ENCODE measurements at regions not wholly inside any gene's neighbourhood (a gene's known extent, or its start where the extent isn't known, plus 50 kb on each side); places are given as distances from the start of the nearest gene placed in this dataset.
A peak's percentile ranks its signal among the peaks of the same experiment; 100 is the strongest.

DNA sequence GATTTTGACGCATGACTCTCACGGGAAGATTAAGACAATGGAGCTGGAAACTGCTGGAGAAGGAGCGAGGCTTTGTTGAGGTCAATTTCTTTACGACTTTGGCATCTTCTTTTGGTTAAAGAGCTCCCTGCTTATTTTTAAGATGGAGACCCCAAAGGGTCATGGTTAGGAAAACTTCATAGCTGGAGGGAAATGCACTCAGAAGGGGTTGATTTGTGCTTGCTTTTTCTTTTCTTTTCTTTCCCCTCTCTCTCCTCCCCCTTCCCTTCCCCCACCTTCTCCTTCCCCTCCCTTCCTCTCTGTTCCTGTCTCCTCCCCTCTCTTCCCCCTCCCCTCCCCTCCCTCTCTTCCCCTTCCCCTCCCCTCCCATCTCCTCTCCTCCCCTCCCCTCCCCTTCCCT, 79.0 kb downstream of the TNP1 start:
- Histone ChIP-seq H3K36me3 (replicated peaks in 1 of 2; ENCODE audit: control insufficient read depth in 1 of 2, insufficient read depth in 2 of 2, low read length in 2 of 2) (no peaks in the 10 kb centered on the region), H3K9me3 (replicated peaks in 1 of 2; ENCODE audit: control insufficient read depth in 1 of 2, insufficient read depth in 1 of 2, low read length in 2 of 2) (no peaks in the 10 kb centered on the region), H3K27me3 (ENCODE audit: control insufficient read depth in 2 of 2, insufficient read depth in 2 of 2, low read length in 2 of 2) (no peaks in the 10 kb centered on the region), H3K4me3 (replicated peaks in 1 of 3; ENCODE audit: low read depth in 2 of 3, low read length in 3 of 3) (no peak overlapping the region), H3K79me2 (ENCODE audit: insufficient read depth, low read length) (no peaks in the 10 kb centered on the region), H2AFZ (ENCODE audit: insufficient read depth, low read depth, low read length, poor library complexity, severe bottlenecking) (no peak overlapping the region), H4K20me1 (ENCODE audit: insufficient read depth, low read length) (no peaks in the 10 kb centered on the region), H3K27ac (ENCODE audit: low read depth in 1 of 2, low read length in 2 of 2) (no peak overlapping the region), H3K9ac (ENCODE audit: insufficient read depth, low read length, poor library complexity, severe bottlenecking) (no peak overlapping the region), H3K4me2 (replicated peaks; ENCODE audit: extremely low read depth, low read length, poor library complexity, severe bottlenecking) (no peak overlapping the region), H3K4me1 (ENCODE audit: control insufficient read depth in 1 of 2, insufficient read depth in 2 of 2, low read length in 2 of 2) (no peaks in the 10 kb centered on the region)
- Mint-ChIP-seq H3K27me3 (ENCODE audit: low read depth in 3 of 3) (peaks cover 0 to 5% (median 3%) of the 10 kb centered on the region in 3 donors), H3K27ac (no peak overlapping the region), H3K4me1 (no peaks in the 10 kb centered on the region), H3K4me3 (no peak overlapping the region), H3K9me3 (peaks cover 0 to 6% (median 0%) of the 10 kb centered on the region in 7 donors), H3K36me3 (no peaks in the 10 kb centered on the region)
- 96% methylated on average over 4 of the region's 4 CpGs for WGBS (ENCODE audit: insufficient coverage)
- no peak for DNase-seq
- TF ChIP-seq, protein P1, sequence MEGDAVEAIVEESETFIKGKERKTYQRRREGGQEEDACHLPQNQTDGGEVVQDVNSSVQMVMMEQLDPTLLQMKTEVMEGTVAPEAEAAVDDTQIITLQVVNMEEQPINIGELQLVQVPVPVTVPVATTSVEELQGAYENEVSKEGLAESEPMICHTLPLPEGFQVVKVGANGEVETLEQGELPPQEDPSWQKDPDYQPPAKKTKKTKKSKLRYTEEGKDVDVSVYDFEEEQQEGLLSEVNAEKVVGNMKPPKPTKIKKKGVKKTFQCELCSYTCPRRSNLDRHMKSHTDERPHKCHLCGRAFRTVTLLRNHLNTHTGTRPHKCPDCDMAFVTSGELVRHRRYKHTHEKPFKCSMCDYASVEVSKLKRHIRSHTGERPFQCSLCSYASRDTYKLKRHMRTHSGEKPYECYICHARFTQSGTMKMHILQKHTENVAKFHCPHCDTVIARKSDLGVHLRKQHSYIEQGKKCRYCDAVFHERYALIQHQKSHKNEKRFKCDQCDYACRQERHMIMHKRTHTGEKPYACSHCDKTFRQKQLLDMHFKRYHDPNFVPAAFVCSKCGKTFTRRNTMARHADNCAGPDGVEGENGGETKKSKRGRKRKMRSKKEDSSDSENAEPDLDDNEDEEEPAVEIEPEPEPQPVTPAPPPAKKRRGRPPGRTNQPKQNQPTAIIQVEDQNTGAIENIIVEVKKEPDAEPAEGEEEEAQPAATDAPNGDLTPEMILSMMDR (IDR thresholded peaks at IDR 0.05), result no peak
- intact Hi-C loops (cut with micrococcal nuclease), result no loop called here

DNA sequence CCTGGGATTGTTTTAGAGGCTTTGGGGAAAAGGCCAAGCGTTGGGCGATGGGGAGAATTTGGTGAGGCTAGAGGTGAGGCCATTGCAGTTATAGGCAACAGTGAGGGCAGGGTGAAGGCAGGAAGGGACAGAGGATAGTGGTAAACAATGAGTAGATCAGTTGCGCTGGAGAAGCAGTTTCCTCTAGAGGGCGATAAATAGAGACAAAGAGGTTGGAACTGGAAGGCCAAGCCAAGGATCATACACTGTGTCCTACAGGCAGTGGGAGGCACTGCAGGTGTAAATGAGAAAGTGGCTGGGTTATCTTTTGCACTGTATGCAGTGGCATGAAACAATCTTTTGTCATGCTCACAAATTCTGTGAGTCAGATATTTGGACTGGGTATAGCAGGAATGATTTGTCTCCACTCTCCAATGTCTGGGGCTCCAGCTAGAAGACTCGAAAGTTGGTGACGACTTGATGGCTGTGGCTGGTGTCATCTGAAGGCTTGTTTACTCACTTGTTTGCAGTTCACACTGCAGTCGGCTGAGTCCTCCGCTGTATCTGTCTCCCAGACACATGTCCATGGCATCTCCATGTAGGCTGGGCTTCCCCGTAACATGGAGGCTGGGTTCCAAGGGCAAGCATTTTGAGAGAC, 82.1 kb downstream of the TNP1 start:
- Mint-ChIP-seq H3K9me3 (peaks cover 0 to 6% (median 0%) of the 10 kb centered on the region in 7 donors), H3K4me3 (no peak overlapping the region), H3K27me3 (ENCODE audit: low read depth in 3 of 3) (peaks cover 0 to 3% (median 3%) of the 10 kb centered on the region in 3 donors), H3K4me1 (no peaks in the 10 kb centered on the region), H3K27ac (peak overlapping the region in 1 of 7 donors; percentile 67), H3K36me3 (no peaks in the 10 kb centered on the region)
- intact Hi-C loops (cut with micrococcal nuclease), result no loop called here
- H3K27ac ChIP-seq (ENCODE audit: low read depth in 1 of 2, low read length in 2 of 2), result no peak overlapping the region
- H3K4me2 ChIP-seq (replicated peaks; ENCODE audit: extremely low read depth, low read length, poor library complexity, severe bottlenecking), result no peak overlapping the region
- H3K27me3 ChIP-seq (ENCODE audit: control insufficient read depth in 2 of 2, insufficient read depth in 2 of 2, low read length in 2 of 2), result no peaks in the 10 kb centered on the region
- H4K20me1 ChIP-seq (ENCODE audit: insufficient read depth, low read length), result no peaks in the 10 kb centered on the region
- H3K36me3 ChIP-seq (replicated peaks in 1 of 2; ENCODE audit: control insufficient read depth in 1 of 2, insufficient read depth in 2 of 2, low read length in 2 of 2), result no peaks in the 10 kb centered on the region
- no peak overlapping the region for H3K9ac ChIP-seq (ENCODE audit: insufficient read depth, low read length, poor library complexity, severe bottlenecking)
- no peaks in the 10 kb centered on the region for H3K9me3 ChIP-seq (replicated peaks in 1 of 2; ENCODE audit: control insufficient read depth in 1 of 2, insufficient read depth in 1 of 2, low read length in 2 of 2)
- TF ChIP-seq, protein P1 (IDR thresholded peaks at IDR 0.05), result peak; percentile 61
- no peaks in the 10 kb centered on the region for H3K79me2 ChIP-seq (ENCODE audit: insufficient read depth, low read length)
- H3K4me3 ChIP-seq (replicated peaks in 1 of 3; ENCODE audit: low read depth in 2 of 3, low read length in 3 of 3), result no peak overlapping the region
- WGBS (ENCODE audit: insufficient coverage), result 95% methylated on average over 9 of the region's 9 CpGs
- H3K4me1 ChIP-seq (ENCODE audit: control insufficient read depth in 1 of 2, insufficient read depth in 2 of 2, low read length in 2 of 2), result no peaks in the 10 kb centered on the region
- no peak overlapping the region for H2AFZ ChIP-seq (ENCODE audit: insufficient read depth, low read depth, low read length, poor library complexity, severe bottlenecking)
- DNase-seq, result peak in 1 of 3 donors; percentile 11

Data from CD14-positive monocyte (primary cell).